ENCODE measurements at regions not wholly inside any gene's neighbourhood (a gene's known extent, or its start where the extent isn't known, plus 50 kb on each side); places are given as distances from the start of the nearest gene placed in this dataset.

- Histone ChIP-seq H3K9me3 (no peaks in the 10 kb centered on the region), H3K27me3 (no peaks in the 10 kb centered on the region), H3K4me1 (no peaks in the 10 kb centered on the region), H3K27ac (no peak overlapping the region), H3K36me3 (no peaks in the 10 kb centered on the region), H3K4me3 (no peak overlapping the region)
- in situ Hi-C loops (cut with MboI; ENCODE audit: low sequenced_read_pairs in 4 of 4) (no loop called here), intact Hi-C loops (cut with DNase I; ENCODE audit: low total_unique reads) (no loop called here)
- no peak for TF ChIP-seq POLR2A (IDR thresholded peaks at IDR 0.05)
- TF ChIP-seq, protein P1, sequence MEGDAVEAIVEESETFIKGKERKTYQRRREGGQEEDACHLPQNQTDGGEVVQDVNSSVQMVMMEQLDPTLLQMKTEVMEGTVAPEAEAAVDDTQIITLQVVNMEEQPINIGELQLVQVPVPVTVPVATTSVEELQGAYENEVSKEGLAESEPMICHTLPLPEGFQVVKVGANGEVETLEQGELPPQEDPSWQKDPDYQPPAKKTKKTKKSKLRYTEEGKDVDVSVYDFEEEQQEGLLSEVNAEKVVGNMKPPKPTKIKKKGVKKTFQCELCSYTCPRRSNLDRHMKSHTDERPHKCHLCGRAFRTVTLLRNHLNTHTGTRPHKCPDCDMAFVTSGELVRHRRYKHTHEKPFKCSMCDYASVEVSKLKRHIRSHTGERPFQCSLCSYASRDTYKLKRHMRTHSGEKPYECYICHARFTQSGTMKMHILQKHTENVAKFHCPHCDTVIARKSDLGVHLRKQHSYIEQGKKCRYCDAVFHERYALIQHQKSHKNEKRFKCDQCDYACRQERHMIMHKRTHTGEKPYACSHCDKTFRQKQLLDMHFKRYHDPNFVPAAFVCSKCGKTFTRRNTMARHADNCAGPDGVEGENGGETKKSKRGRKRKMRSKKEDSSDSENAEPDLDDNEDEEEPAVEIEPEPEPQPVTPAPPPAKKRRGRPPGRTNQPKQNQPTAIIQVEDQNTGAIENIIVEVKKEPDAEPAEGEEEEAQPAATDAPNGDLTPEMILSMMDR (IDR thresholded peaks at IDR 0.05 in 4 of 5, conservative IDR thresholded peaks at IDR 0.05 in 1 of 5), result no peak
- no peak for DNase-seq
- ATAC-seq, result no peak
Measured at GRCh38 chr1:185666582-185666981, 67.6 kb upstream of the HMCN1 start.

DNA sequence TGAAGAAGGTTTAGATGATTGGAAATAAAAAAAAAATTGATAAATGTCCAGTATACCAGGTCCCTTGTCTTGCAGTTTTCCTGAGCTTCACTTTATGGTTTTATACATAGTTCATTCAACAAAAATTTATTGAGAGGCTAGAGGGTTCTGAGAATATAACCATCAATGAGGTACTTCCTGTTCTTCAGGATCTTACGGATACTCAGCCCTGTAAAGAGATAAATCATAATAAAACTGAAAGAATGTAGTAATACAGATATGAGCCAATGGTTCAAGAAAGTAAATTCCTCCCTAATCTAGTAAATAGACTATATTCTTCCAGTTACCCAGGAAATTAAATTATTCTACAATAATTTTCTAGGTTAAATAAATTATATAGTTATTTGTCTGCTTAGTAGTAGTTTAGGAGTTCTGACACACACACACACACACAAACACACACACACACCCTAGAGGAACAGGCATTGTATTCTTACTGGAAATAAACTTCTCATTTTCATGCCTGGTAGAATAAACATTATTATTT, 70.4 kb upstream of the HMCN1 start:
- in situ Hi-C loops (cut with MboI; ENCODE audit: low sequenced_read_pairs in 4 of 4) (no loop called here), intact Hi-C loops (cut with DNase I; ENCODE audit: low total_unique reads) (no loop called here)
- Histone ChIP-seq H3K27me3 (no peaks in the 10 kb centered on the region), H3K9me3 (no peaks in the 10 kb centered on the region), H3K4me3 (no peak overlapping the region), H3K4me1 (no peaks in the 10 kb centered on the region), H3K27ac (no peak overlapping the region), H3K36me3 (no peaks in the 10 kb centered on the region)
- DNase-seq, result no peak
- no peak for ATAC-seq
- no peak for TF ChIP-seq POLR2A (IDR thresholded peaks at IDR 0.05)
- TF ChIP-seq, protein P1 (IDR thresholded peaks at IDR 0.05 in 4 of 5, conservative IDR thresholded peaks at IDR 0.05 in 1 of 5), result no peak

DNA sequence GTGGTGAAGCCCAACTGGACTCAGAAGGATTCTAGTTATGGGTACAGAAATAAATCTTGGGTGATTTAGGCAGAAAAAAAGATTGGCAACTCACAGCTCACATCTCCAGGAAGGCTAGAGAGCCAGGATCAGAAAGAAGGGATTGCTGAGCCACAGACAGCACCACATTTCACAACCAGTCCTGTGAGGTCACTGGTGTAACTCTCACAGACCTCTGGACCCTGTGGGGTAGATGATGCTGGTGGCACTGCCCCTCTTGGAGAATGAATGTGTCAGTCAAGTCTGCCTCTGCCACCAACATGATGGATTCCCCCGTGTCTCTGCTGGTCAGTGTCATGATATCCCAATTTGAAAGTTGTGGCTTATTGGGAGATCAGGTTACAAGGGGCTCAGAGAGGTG, 70.9 kb upstream of the HMCN1 start:
- H3K4me3 ChIP-seq, result no peak overlapping the region

DNA sequence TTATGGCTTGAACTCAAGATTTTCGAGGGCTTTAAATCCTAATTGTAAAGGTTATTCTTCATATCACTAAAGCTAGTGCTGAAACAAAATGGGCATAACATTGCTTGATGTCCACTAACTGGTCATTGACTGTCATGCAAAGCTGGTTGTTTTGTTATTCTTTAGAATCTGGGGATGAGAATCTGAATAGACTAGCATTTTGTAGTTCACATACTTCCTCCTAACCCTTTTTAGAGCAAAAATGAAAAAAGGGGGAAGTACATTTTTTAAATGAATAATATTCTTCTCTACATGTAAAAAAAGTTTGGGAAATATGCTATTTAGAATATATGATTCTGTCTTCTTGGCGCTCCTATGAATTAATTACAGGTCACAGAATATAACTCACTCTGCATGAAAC, 72.2 kb upstream of the HMCN1 start:
- H3K27ac ChIP-seq, result no peak overlapping the region
- no peaks in the 10 kb centered on the region for H3K9me3 ChIP-seq

More for the DNA sequence above, 70.9 kb upstream of the HMCN1 start:
- in situ Hi-C loops (cut with MboI; ENCODE audit: low sequenced_read_pairs in 4 of 4) (no loop called here), intact Hi-C loops (cut with DNase I; ENCODE audit: low total_unique reads) (no loop called here)
- DNase-seq, result no peak
- H3K27me3 ChIP-seq, result no peaks in the 10 kb centered on the region
- H3K27ac ChIP-seq, result no peak overlapping the region
- no peaks in the 10 kb centered on the region for H3K36me3 ChIP-seq
- no peaks in the 10 kb centered on the region for H3K4me1 ChIP-seq
- no peak for ATAC-seq
- TF ChIP-seq POLR2A (IDR thresholded peaks at IDR 0.05), result no peak
- TF ChIP-seq, protein P1 (IDR thresholded peaks at IDR 0.05 in 4 of 5, conservative IDR thresholded peaks at IDR 0.05 in 1 of 5), result no peak
- no peaks in the 10 kb centered on the region for H3K9me3 ChIP-seq

More for the DNA sequence above, 72.2 kb upstream of the HMCN1 start:
- Histone ChIP-seq H3K27me3 (no peaks in the 10 kb centered on the region), H3K36me3 (no peaks in the 10 kb centered on the region), H3K4me1 (no peaks in the 10 kb centered on the region), H3K4me3 (no peak overlapping the region)
- no peak for ATAC-seq
- in situ Hi-C loops (cut with MboI; ENCODE audit: low sequenced_read_pairs in 4 of 4) (no loop called here), intact Hi-C loops (cut with DNase I; ENCODE audit: low total_unique reads) (no loop called here)
- no peak for DNase-seq
- TF ChIP-seq, protein P1 (IDR thresholded peaks at IDR 0.05 in 4 of 5, conservative IDR thresholded peaks at IDR 0.05 in 1 of 5), result no peak
- TF ChIP-seq POLR2A (IDR thresholded peaks at IDR 0.05), result no peak
